Activated CD4-positive, CD25-positive, alpha-beta regulatory T cell treated with anti-CD3 and anti-CD28 coated beads, Interleukin-2, amount 50 U/mL, for 72 hours (primary cell): ENCODE measurements at regions not wholly inside any gene's neighbourhood (a gene's known extent, or its start where the extent isn't known, plus 50 kb on each side); places are given as distances from the start of the nearest gene placed in this dataset.

Experiments used
- DNase-seq: peaks from one replicate; pipeline ENCODE4 v3.0.0; 2021

- no peak for DNase-seq
Observed at GRCh38 chr6:54646069-54646950, 200.3 kb upstream of the FAM83B start.

DNA sequence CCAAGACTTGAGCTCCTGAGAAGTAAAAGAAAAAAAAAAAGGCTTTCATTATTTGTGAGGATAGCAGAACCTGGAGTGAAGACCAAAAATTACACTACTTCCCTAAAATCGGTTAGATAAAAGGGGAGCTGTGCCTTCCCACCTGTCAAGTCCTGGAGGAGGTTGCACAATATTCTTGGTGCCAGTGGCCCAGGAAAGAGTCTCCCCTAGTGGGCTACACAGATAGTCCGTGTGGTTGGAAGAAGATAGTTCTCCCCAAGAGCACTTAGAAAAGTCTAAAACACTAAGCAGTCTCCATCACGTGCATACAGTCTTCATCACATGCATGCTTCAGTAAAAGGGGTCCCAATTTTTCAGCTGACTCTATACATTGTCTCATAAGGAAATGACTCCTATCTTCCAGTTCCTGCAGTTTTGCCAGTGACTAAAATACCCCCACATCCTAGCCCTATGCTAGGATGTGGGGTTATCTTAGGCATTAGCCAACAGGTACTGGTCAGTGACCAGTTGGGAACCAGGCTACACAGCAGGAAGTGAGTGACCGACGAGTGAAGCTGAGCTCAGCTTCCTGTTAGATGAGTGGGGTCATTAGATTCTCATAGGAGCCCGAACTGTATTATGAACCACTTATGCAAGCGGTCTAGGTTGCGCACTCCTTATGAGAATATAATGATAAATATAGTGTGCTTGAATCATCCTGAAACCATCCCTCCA lies 199.5 kb upstream of the FAM83B start:
- no peak for DNase-seq

DNA sequence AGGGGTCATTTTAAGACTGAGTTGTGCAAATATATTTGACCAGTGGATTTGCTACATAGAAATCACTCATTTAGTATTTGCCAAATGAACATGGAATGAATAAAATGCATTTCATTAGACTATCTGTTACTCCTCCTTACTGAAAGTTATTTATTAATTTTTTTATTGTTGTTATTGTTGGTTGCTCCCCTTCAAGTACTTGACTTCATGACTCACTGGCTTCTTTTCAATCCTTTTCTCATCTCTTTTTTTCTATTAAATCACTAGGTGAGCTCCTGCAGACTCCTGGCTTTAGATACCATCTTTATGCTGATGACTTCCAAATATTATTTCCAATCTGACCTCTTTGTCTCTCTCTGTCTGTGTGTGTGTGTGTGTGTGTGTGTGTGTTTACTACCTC lies 192.2 kb upstream of the FAM83B start:
- DNase-seq, result no peak

DNA sequence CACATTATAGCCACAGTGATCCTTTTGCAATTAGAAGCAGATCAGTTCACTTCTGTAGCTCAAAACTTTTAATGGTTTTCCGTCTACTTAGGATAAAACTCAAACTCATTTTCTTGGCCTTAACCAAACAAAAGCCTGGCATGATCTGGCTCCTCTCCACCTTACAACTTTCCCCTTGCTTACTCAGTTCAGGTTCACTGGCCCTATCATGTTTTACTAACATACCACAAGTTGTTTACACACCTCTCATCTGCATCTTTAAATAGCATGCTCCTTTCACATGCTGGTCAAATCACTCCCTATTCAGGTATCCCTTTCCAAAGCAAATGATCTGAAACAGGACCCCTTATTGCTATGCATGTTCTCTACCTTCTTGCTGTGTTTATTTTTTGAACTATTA lies 191.4 kb upstream of the FAM83B start:
- no peak for DNase-seq

GRCh38 chr6:54665278-54665677 lies 181.3 kb upstream of the FAM83B start:
- DNase-seq, result no peak

DNA sequence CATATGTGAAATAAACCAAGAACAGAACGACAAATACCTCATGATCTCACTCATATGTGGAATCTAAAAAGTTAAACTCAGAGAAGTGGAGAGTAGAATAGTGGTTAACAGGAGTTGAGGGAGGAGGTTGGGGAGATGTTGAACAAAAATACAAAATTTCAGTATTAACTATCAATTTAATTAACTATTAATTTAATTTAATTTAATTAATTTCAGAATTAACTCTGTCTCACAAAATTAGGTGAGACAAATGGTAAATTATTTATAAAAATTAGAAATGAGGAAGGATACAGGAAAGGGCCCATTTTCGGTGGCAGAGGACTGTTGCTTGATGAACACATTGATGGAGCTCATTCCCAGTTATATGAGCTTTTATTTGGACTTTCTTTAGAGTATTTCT lies 166.0 kb upstream of the FAM83B start:
- no peak for DNase-seq

DNA sequence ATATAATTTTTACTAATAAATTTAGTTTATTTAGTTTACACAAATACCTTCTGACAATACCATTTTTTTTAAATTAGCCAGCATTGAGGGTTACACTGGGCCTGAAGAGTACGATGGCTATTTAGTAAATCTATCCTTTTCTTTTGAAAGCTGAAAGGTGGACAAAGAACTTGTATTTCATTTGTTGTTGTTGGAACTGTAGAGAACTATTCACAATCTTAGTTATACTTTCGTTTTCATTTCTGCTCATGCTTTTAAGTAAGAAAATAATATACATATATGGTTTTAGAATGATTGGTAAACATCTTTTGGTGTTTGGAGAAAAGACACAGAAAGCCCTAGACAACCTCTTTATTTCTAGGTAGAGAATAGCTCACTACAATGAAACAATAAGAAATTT lies 165.3 kb upstream of the FAM83B start:
- no peak for DNase-seq

DNA sequence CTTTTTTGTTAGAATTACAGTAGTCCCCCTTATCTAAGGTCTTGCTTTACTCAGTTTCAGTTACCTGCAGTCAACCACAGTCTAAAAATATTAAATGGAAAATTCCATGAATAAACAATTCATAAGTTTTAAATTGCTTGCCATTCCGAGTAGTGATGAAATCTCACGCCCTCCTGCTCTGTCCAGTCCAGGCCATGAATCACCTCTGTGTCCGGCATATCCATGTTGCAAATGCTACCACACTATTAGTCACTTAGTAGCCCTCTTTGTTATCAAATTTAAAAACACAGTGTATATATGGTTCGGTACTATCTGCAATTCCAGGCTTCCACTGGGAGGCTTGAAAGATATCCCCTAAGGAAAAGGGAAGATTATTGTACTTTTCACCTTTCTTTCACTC lies 164.6 kb upstream of the FAM83B start:
- no peak for DNase-seq

GRCh38 chr6:54689620-54690019 lies 157.0 kb upstream of the FAM83B start:
- no peak for DNase-seq

DNA sequence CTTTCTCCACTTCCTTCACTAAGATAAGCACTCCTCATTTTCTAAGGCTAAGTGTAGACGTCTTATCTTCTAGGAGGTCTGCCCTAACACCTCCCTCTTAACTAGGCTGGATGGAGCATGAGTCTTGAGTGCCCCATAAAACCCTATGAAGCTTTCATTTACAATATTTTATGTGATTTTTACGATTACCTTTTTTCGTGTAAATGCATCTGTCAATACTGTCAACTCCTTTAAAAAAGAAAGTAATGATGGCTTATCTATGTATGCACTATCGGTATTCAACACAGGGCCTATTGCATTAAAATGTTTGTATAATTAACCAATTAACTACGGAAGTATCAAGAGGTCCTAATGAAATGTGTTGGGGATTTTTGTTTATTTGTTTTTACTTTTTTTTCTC lies 156.0 kb upstream of the FAM83B start:
- no peak for DNase-seq

- DNase-seq, result no peak
Observed at GRCh38 chr6:54694928-54695532, 151.5 kb upstream of the FAM83B start.

- DNase-seq, result no peak
Observed at GRCh38 chr6:54695815-54696214, 150.8 kb upstream of the FAM83B start.

DNA sequence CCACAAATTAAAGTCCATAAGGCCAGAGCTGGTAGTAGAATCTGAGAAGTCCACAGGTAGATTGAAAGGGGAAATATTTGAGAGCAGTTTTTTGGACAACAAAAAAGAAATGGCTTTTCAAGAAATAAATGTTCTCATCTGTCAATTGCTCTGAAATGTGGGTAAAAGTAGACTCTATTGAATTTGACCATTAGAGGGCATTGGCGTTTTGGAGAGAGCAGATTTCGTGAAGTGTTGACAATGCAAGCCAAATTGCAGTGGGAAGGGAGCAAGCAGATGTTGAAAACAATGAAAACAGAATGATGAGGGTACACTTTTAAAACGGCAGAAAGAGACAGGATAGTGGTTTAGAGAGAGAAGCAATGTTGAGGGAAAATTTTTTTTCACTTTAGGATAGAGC lies 149.1 kb upstream of the FAM83B start:
- DNase-seq, result no peak

DNA sequence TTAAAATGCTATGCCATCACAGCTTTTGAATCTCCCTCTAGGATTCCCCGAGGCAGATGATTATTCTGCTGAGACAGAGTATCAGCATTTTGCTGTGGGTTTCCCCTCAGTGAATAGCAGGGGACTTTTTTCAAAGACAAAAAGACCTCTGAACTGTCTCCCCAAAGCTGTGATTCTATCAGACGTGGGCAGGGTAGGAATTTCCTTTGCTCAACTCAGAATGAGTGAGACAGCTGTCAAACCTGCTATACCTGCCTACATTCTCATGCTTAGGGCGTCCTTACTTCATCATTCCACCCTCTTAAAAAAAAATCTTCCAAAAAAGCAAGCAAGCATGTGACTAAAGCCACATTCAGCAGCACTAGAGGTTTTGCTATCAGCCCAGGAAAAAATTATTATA lies 147.6 kb upstream of the FAM83B start:
- no peak for DNase-seq

GRCh38 chr6:54700158-54700557 lies 146.4 kb upstream of the FAM83B start:
- DNase-seq, result no peak

- no peak for DNase-seq
Observed at GRCh38 chr6:54702772-54703171, 143.8 kb upstream of the FAM83B start.

GRCh38 chr6:54706391-54706790 lies 140.2 kb upstream of the FAM83B start:
- no peak for DNase-seq

GRCh38 chr6:54706844-54707605 lies 139.5 kb upstream of the FAM83B start:
- DNase-seq, result no peak

DNA sequence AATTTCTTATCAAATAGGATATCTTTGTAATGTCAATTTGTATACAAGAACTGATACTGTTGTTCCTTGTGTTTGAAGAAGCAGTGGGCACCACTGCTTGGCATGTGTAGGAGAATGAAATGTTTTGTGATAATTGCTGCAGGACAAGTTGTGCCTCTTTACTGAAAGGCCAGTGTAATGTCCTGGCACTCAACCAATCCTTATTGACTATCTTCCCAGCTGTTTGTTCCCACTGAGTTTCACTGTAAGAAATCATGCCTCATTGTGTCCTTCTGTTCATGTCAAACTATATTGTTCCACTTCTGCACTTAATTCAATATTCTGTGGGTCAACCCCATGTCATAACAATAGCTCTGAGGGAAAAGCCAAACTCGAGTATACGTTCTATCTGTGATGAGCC lies 136.1 kb upstream of the FAM83B start:
- no peak for DNase-seq

DNA sequence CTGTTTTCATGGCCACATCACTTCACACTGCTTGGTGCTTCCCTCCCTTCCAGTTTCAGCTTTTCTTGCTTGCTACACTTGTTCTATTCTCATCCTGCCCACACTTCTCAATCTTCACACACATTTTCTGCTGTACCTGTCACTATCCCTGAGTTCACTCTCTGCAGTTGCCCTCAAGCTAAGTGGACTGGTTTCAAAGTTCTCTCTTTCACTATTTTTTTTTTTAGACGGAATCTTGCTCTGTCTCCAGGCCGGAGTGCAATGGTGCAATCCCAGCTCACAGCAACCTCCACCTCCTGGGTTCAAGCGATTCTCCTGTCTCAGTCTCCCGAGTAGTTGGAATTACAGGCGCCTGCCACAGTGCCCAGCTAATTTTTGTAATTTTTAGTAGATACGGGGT lies 130.6 kb upstream of the FAM83B start:
- DNase-seq, result no peak

- no peak for DNase-seq
Observed at GRCh38 chr6:54716877-54717276, 129.7 kb upstream of the FAM83B start.

GRCh38 chr6:54717849-54718455 lies 128.6 kb upstream of the FAM83B start:
- peak; percentile 42 for DNase-seq

DNA sequence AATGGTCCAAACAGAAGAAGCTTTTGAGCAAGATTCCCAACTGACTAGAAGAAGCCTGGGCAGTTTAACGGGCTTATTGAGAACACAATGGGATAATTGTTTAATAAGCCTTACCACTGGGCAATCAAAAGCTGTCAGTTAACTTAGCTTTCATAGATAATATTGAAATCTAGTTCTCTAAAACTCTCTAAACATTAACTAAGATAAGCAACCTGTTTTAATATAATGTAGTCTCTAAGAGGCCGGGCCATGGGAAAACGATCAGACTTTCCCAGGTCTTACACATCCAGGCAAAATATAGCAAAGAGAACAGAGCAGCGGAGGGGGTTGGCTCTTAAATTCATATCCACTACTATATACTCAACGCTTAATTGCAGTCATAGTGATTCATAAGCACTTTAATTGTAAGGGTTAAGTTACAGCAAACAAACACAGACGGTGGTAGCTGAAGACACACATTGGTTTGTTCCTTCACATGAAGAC lies 128.0 kb upstream of the FAM83B start:
- no peak for DNase-seq
